ENCODE measurements at regions not wholly inside any gene's neighbourhood (a gene's known extent, or its start where the extent isn't known, plus 50 kb on each side); places are given as distances from the start of the nearest gene placed in this dataset.

DNA sequence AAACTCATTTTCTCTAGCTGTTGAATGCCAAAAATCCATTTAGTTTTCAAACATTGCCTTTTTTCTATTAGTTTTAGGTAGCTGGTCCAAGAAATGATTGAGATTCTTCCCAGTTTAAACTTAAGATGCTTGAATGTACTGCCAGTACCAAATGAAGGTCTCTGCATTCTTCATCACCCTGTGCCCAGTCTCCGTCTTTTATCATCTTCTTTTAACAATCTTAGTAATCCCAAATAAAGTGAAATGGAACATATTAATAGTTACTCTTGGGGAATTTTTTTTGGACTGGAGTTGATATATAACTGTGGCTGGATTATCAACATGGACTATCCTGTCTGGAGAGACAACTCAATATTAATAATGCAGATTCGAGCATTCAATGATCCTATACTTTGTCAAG is 54.1 kb upstream of the PCED1B start:
- Histone ChIP-seq H3K27me3 (no peaks in the 10 kb centered on the region), H3K4me1 (no peaks in the 10 kb centered on the region), H3K9me3 (no peaks in the 10 kb centered on the region), H3K4me3 (no peak overlapping the region), H3K36me3 (ENCODE audit: low read depth, missing control alignments) (no peaks in the 10 kb centered on the region), H3K27ac (no peak overlapping the region)
- intact Hi-C loops (cut with DNase I; ENCODE audit: low total_unique reads): no loop called here
- TF ChIP-seq POLR2A (IDR thresholded peaks at IDR 0.05): no peak
- TF ChIP-seq, protein P1, sequence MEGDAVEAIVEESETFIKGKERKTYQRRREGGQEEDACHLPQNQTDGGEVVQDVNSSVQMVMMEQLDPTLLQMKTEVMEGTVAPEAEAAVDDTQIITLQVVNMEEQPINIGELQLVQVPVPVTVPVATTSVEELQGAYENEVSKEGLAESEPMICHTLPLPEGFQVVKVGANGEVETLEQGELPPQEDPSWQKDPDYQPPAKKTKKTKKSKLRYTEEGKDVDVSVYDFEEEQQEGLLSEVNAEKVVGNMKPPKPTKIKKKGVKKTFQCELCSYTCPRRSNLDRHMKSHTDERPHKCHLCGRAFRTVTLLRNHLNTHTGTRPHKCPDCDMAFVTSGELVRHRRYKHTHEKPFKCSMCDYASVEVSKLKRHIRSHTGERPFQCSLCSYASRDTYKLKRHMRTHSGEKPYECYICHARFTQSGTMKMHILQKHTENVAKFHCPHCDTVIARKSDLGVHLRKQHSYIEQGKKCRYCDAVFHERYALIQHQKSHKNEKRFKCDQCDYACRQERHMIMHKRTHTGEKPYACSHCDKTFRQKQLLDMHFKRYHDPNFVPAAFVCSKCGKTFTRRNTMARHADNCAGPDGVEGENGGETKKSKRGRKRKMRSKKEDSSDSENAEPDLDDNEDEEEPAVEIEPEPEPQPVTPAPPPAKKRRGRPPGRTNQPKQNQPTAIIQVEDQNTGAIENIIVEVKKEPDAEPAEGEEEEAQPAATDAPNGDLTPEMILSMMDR (IDR thresholded peaks at IDR 0.05): no peak
- no peak for DNase-seq
- WGBS, 2 donors: 36 to 58% methylated on average over 2 of the region's 2 CpGs

DNA sequence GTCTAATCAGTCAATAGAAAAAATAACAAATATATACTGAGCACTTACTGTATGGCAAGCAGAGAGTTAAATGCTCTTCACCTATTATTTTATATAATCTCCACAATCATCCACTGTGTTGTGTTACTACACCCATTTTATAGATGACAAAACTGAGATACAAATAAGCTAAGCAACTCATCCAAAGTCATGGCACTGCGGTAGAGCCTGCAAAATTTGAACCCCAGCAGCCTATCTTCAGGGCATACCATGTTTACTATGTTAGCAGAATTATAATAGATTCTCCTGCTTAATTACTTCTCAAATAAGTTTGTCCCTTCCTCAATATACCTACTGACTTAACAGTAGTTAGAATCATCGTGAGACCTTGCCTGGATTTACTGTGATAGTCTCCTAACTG is 53.6 kb upstream of the PCED1B start:
- Histone ChIP-seq H3K9me3 (no peaks in the 10 kb centered on the region), H3K36me3 (ENCODE audit: low read depth, missing control alignments) (no peaks in the 10 kb centered on the region), H3K27ac (no peak overlapping the region), H3K27me3 (no peaks in the 10 kb centered on the region), H3K4me1 (no peaks in the 10 kb centered on the region), H3K4me3 (no peak overlapping the region)
- intact Hi-C loops (cut with DNase I; ENCODE audit: low total_unique reads): no loop called here
- WGBS, 2 donors: 89 to 95% methylated on average over 2 of the region's 2 CpGs
- no peak for DNase-seq
- TF ChIP-seq POLR2A (IDR thresholded peaks at IDR 0.05): no peak

DNA sequence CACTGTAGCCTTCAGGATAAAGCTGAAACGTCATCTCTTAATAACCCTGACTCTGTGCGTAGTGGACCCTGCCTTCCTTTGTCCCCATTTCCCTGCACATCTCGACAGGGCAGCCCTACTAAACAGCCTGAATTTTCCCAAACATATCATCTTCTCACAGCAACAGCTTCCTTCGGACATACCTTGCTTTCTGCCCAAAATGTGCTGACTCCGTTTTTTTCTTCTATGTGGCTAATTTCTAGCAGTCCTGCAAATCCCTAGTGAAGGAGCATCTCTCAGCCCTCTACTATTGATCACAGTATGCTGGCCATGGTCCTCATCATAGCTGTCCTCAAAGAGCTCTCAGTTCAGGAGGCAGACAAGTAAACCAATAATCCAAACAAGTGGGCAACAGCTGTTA is 53.1 kb upstream of the PCED1B start:
- Histone ChIP-seq H3K4me1 (no peaks in the 10 kb centered on the region), H3K9me3 (no peaks in the 10 kb centered on the region), H3K27me3 (no peaks in the 10 kb centered on the region), H3K4me3 (no peak overlapping the region), H3K27ac (no peak overlapping the region), H3K36me3 (ENCODE audit: low read depth, missing control alignments) (no peaks in the 10 kb centered on the region)
- intact Hi-C loops (cut with DNase I; ENCODE audit: low total_unique reads): no loop called here
- WGBS, 2 donors: 76 to 81% methylated on average over 5 of the region's 5 CpGs
- TF ChIP-seq POLR2A (IDR thresholded peaks at IDR 0.05): no peak
- TF ChIP-seq, protein P1 (IDR thresholded peaks at IDR 0.05): no peak
- DNase-seq: no peak

Measured in testis (tissue), 2 donors.